Panc1 (cell line): ENCODE measurements at regions not wholly inside any gene's neighbourhood (a gene's known extent, or its start where the extent isn't known, plus 50 kb on each side); places are given as distances from the start of the nearest gene placed in this dataset.

ENCODE experiments used
- ATAC-seq: fragments of 200-7000 bp; cut with Tn5 transposase; 2 replicates; pipeline ENCODE4 v1.9.1; 2020; ENCODE audit warnings: mild to moderate bottlenecking, moderate library complexity
- BruUV-seq: library from RNA; stranded (reverse); fragments of 400-500 nt; replicated peaks from 2 replicates; lab custom pipeline; 2021; lab: Mats Ljungman, UMichigan
- CTCF ChIA-PET: fragments of 300-600 bp; sonication (Branson Sonifier 250); formaldehyde crosslinking; loops from one replicate; lab custom pipeline; 2022; ENCODE audit warnings: antibody characterized with exemption; lab: Charles Lee
- POLR2A ChIA-PET: fragments of 300-600 bp; sonication (Branson Sonifier 250); formaldehyde crosslinking; loops from one replicate; lab custom pipeline; 2022; ENCODE audit warnings: antibody characterized with exemption; lab: Charles Lee
- DNase-seq: peaks from one replicate; pipeline ENCODE4 v3.0.0-alpha.2; 2010; ENCODE audit warnings: low read depth, low spot score
- H3K27ac ChIP-seq: 2 replicates; pipeline ENCODE4 v1.5.1; 2011; ENCODE audit warnings: mild to moderate bottlenecking, low read length, inconsistent platforms
- H3K27me3 ChIP-seq: fragments of 200-500 bp; sonication (Bioruptor generic); 2 replicates; pipeline ENCODE4 v1.6.0; 2014; ENCODE audit warnings: low read length, inconsistent platforms; ENCODE audit not compliant: control insufficient read depth, insufficient read depth
- H3K36me3 ChIP-seq: fragments of 200-500 bp; sonication (Bioruptor generic); 2 replicates; pipeline ENCODE4 v1.5.1; 2014; ENCODE audit warnings: inconsistent platforms, mild to moderate bottlenecking, low read length, moderate library complexity; ENCODE audit not compliant: control insufficient read depth, insufficient read depth
- H3K4me1 ChIP-seq: 2 replicates; pipeline ENCODE4 v1.5.1; 2011; ENCODE audit warnings: inconsistent platforms, mild to moderate bottlenecking, low read length, moderate library complexity; ENCODE audit not compliant: control insufficient read depth, insufficient read depth
- H3K4me3 ChIP-seq, 2 experiments: 2 replicates each; pipeline ENCODE4 v1.5.1; 2011 to 2012; ENCODE audit warnings: low read depth in 2 of 2, low read length in 2 of 2, mild to moderate bottlenecking in 2 of 2, inconsistent platforms in 1 of 2, moderate library complexity in 1 of 2
- H3K9me3 ChIP-seq: fragments of 200-500 bp; sonication (Bioruptor generic); 2 replicates; pipeline ENCODE4 v1.5.1; 2014; ENCODE audit warnings: low read depth, mild to moderate bottlenecking, inconsistent platforms, low read length, moderate library complexity; ENCODE audit not compliant: control insufficient read depth, insufficient read depth
- POLR2AphosphoS5 ChIP-seq: IDR thresholded peaks from 2 replicates; pipeline ENCODE4 v1.6.1; 2012; ENCODE audit warnings: mild to moderate bottlenecking, low read depth, low read length, moderate library complexity
- SIN3A ChIP-seq: IDR thresholded peaks from 2 replicates; pipeline ENCODE4 v1.6.1; 2012; ENCODE audit warnings: low read depth, mild to moderate bottlenecking, low read length, moderate library complexity, borderline replicate concordance; ENCODE audit not compliant: insufficient read depth
- TCF7L2 ChIP-seq: IDR thresholded peaks from 2 replicates; pipeline ENCODE4 v1.6.1; 2011; ENCODE audit warnings: mild to moderate bottlenecking, low read depth, low read length, inconsistent platforms
- in situ Hi-C: cut with HindIII; loops from 2 replicates; pipeline ENCODE4 v1.10.0; 2016; ENCODE audit warnings: low sequenced_read_pairs, low pct_unique_long_range_greater_than_20kb
- intact Hi-C: fragments of 100-400 bp; cut with micrococcal nuclease; formaldehyde crosslinking; loops from one replicate; pipeline ENCODE4 v1.10.0; 2022; ENCODE audit not compliant: unreplicated experiment
- TF ChIP-seq, protein P1 (sequence below): fragments of 450-650 bp; IDR thresholded peaks from 2 replicates; pipeline ENCODE4 v1.5.1; 2017; ENCODE audit warnings: mild to moderate bottlenecking
- TF ChIP-seq, protein P2 (sequence below), 2 experiments: IDR thresholded peaks; 2 replicates each; pipeline ENCODE4 v1.6.1; 2011 to 2012; ENCODE audit warnings: low read depth in 2 of 2, control low read depth in 1 of 2, low read length in 1 of 2, mild to moderate bottlenecking in 1 of 2, moderate library complexity in 1 of 2; ENCODE audit not compliant: insufficient read depth in 1 of 2

DNA sequence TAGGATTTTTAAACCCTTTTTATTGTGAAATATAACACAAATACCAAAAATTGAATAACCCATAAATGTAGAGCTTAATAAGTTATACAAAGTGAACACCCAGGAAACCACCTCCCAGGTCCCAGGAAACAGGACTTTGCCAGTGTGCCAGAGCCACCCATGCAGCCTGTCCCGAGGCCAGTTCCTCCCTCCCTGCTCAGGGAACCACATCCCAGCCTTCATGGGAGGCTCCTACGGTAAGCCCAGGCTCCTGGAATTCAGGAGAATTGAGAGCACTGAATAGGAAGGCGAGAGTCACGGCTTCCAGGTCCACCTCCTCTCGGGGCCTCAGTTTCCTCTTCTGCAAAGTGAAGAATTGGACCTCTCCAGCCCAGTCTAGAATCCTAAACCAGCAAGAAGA, 178.2 kb downstream of the TMEM132E start:
- TF ChIP-seq, protein P1, sequence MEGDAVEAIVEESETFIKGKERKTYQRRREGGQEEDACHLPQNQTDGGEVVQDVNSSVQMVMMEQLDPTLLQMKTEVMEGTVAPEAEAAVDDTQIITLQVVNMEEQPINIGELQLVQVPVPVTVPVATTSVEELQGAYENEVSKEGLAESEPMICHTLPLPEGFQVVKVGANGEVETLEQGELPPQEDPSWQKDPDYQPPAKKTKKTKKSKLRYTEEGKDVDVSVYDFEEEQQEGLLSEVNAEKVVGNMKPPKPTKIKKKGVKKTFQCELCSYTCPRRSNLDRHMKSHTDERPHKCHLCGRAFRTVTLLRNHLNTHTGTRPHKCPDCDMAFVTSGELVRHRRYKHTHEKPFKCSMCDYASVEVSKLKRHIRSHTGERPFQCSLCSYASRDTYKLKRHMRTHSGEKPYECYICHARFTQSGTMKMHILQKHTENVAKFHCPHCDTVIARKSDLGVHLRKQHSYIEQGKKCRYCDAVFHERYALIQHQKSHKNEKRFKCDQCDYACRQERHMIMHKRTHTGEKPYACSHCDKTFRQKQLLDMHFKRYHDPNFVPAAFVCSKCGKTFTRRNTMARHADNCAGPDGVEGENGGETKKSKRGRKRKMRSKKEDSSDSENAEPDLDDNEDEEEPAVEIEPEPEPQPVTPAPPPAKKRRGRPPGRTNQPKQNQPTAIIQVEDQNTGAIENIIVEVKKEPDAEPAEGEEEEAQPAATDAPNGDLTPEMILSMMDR = no peak
- TF ChIP-seq TCF7L2 (no peak), SIN3A (no peak), POLR2AphosphoS5 (no peak)
- TF ChIP-seq, protein P2, sequence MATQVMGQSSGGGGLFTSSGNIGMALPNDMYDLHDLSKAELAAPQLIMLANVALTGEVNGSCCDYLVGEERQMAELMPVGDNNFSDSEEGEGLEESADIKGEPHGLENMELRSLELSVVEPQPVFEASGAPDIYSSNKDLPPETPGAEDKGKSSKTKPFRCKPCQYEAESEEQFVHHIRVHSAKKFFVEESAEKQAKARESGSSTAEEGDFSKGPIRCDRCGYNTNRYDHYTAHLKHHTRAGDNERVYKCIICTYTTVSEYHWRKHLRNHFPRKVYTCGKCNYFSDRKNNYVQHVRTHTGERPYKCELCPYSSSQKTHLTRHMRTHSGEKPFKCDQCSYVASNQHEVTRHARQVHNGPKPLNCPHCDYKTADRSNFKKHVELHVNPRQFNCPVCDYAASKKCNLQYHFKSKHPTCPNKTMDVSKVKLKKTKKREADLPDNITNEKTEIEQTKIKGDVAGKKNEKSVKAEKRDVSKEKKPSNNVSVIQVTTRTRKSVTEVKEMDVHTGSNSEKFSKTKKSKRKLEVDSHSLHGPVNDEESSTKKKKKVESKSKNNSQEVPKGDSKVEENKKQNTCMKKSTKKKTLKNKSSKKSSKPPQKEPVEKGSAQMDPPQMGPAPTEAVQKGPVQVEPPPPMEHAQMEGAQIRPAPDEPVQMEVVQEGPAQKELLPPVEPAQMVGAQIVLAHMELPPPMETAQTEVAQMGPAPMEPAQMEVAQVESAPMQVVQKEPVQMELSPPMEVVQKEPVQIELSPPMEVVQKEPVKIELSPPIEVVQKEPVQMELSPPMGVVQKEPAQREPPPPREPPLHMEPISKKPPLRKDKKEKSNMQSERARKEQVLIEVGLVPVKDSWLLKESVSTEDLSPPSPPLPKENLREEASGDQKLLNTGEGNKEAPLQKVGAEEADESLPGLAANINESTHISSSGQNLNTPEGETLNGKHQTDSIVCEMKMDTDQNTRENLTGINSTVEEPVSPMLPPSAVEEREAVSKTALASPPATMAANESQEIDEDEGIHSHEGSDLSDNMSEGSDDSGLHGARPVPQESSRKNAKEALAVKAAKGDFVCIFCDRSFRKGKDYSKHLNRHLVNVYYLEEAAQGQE (IDR thresholded peaks at IDR 0.05; ENCODE audit: insufficient read depth in 1 of 2, low read depth in 2 of 2, low read length in 1 of 2) = no peak
- no peak for ATAC-seq
- no TSS peak for BruUV-seq
- Histone ChIP-seq H3K4me1 (no peaks in the 10 kb centered on the region), H3K36me3 (no peaks in the 10 kb centered on the region), H3K9me3 (no peaks in the 10 kb centered on the region), H3K27me3 (no peaks in the 10 kb centered on the region; the same call in 1 of the 2 replicates), H3K4me3 (no peak overlapping the region), H3K27ac (no peak overlapping the region)
- CTCF ChIA-PET = no interaction called here
- intact Hi-C loops = no loop called here
- DNase-seq = no peak
- POLR2A ChIA-PET = no interaction called here
- in situ Hi-C loops = no loop called here

DNA sequence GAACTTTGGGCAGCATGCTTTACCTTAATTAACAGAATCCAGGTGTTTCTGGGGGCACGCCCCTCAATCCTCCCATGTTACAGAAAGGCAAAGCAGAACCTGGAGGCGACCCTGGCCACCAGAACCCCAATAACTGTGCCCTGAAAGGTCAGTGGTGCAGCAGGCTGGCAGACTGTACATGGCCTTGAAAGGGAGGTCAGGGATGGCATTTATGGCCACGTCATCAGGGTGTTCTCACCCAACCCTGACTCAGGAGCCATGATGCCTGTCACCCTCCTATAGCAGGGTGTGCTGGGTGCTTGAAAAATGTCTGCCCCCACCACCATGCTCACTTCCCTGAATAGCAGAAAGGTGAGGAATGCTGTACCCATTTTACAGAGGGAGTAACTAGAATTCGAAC, 177.7 kb downstream of the TMEM132E start:
- ATAC-seq (no peak), DNase-seq (no peak)
- Histone ChIP-seq H3K9me3 (no peaks in the 10 kb centered on the region), H3K36me3 (no peaks in the 10 kb centered on the region), H3K27me3 (no peaks in the 10 kb centered on the region; the same call in 1 of the 2 replicates), H3K4me3 (no peak overlapping the region), H3K4me1 (no peaks in the 10 kb centered on the region), H3K27ac (no peak overlapping the region)
- ChIA-PET POLR2A (no interaction called here), CTCF (no interaction called here)
- BruUV-seq = no TSS peak
- in situ Hi-C loops (no loop called here), intact Hi-C loops (no loop called here)
- TF ChIP-seq POLR2AphosphoS5 = no peak
- no peak for TF ChIP-seq TCF7L2
- TF ChIP-seq SIN3A = no peak
- TF ChIP-seq, protein P2 (IDR thresholded peaks at IDR 0.05; ENCODE audit: insufficient read depth in 1 of 2, low read depth in 2 of 2, low read length in 1 of 2) = no peak
- TF ChIP-seq, protein P1 = no peak
